NB4 (cell line): ENCODE measurements at regions not wholly inside any gene's neighbourhood (a gene's known extent, or its start where the extent isn't known, plus 50 kb on each side); places are given as distances from the start of the nearest gene placed in this dataset.

Source experiments
- CTCF ChIP-seq: IDR thresholded peaks from one replicate; pipeline ENCODE4 v1.5.1; 2012; ENCODE audit warnings: low read depth, low read length
- MAX ChIP-seq: IDR thresholded peaks from 2 replicates; pipeline ENCODE4 v1.6.1; 2011; ENCODE audit warnings: low read depth, low read length

- TF ChIP-seq CTCF (no peak), MAX (no peak)
These were observed 62.9 kb downstream of the IRX2 start for GRCh38 chr5:2688586-2688985.
